Glutamatergic neuron (in vitro differentiated cells): ENCODE measurements at regions not wholly inside any gene's neighbourhood (a gene's known extent, or its start where the extent isn't known, plus 50 kb on each side); places are given as distances from the start of the nearest gene placed in this dataset.

Source experiments
- DNase-seq: peaks from one replicate; pipeline ENCODE4 v3.0.0; 2022
- H3K27ac Mint-ChIP-seq: one replicate; pipeline ENCODE4 v1.8.0; 2020; ENCODE audit warnings: mild to moderate bottlenecking, mixed read lengths, inconsistent platforms; ENCODE audit not compliant: unreplicated experiment
- H3K27me3 Mint-ChIP-seq: one replicate; pipeline ENCODE4 v1.8.0; 2020; ENCODE audit warnings: mild to moderate bottlenecking, moderate library complexity, mixed read lengths, inconsistent platforms; ENCODE audit not compliant: unreplicated experiment
- H3K36me3 Mint-ChIP-seq: one replicate; pipeline ENCODE4 v1.8.0; 2020; ENCODE audit warnings: mild to moderate bottlenecking, mixed read lengths, inconsistent platforms; ENCODE audit not compliant: unreplicated experiment
- H3K4me1 Mint-ChIP-seq: one replicate; pipeline ENCODE4 v1.8.0; 2020; ENCODE audit warnings: mild to moderate bottlenecking, low read depth, mixed read lengths, inconsistent platforms; ENCODE audit not compliant: unreplicated experiment
- H3K4me3 Mint-ChIP-seq: one replicate; pipeline ENCODE4 v1.8.0; 2020; ENCODE audit warnings: mild to moderate bottlenecking, mixed read lengths, inconsistent platforms; ENCODE audit not compliant: unreplicated experiment
- H3K9me3 Mint-ChIP-seq: one replicate; pipeline ENCODE4 v1.8.0; 2020; ENCODE audit warnings: mild to moderate bottlenecking, moderate library complexity, mixed read lengths, inconsistent platforms; ENCODE audit not compliant: unreplicated experiment
- TF ChIP-seq, protein P1 (sequence below): fragments of 200-600 bp; sonication (generic); IDR thresholded peaks from one replicate; pipeline ENCODE4 v1.5.0; 2021; ENCODE audit not compliant: partially characterized antibody, unreplicated experiment

DNA sequence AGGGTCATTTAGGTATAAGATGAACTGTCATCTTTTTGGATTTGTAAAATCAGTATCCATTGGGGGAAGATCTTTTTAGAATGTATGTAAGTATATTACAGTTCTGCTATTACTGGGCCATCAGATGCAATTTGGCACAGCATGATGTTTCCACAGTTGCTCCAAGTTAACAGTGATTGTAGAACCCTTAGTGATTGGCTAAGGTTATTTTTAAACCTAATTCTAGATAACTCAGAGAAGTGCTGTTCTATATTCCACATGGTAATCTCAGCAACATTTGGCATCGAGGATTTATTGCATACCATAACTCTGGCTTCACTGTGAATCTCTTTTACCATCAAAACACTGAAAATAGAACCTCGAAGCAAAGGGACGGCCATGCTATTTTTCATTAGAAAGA lies 215.7 kb upstream of the HAND2 start:
- H3K36me3 Mint-ChIP-seq: no peaks in the 10 kb centered on the region
- no peaks in the 10 kb centered on the region for H3K27me3 Mint-ChIP-seq
- no peaks in the 10 kb centered on the region for H3K4me1 Mint-ChIP-seq
- no peak for DNase-seq
- H3K4me3 Mint-ChIP-seq: no peak overlapping the region
- no peaks in the 10 kb centered on the region for H3K9me3 Mint-ChIP-seq
- no peak overlapping the region for H3K27ac Mint-ChIP-seq
- TF ChIP-seq, protein P1, sequence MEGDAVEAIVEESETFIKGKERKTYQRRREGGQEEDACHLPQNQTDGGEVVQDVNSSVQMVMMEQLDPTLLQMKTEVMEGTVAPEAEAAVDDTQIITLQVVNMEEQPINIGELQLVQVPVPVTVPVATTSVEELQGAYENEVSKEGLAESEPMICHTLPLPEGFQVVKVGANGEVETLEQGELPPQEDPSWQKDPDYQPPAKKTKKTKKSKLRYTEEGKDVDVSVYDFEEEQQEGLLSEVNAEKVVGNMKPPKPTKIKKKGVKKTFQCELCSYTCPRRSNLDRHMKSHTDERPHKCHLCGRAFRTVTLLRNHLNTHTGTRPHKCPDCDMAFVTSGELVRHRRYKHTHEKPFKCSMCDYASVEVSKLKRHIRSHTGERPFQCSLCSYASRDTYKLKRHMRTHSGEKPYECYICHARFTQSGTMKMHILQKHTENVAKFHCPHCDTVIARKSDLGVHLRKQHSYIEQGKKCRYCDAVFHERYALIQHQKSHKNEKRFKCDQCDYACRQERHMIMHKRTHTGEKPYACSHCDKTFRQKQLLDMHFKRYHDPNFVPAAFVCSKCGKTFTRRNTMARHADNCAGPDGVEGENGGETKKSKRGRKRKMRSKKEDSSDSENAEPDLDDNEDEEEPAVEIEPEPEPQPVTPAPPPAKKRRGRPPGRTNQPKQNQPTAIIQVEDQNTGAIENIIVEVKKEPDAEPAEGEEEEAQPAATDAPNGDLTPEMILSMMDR: no peak

- Mint-ChIP-seq H3K36me3 (no peaks in the 10 kb centered on the region), H3K4me3 (no peak overlapping the region), H3K4me1 (no peaks in the 10 kb centered on the region), H3K9me3 (no peaks in the 10 kb centered on the region), H3K27ac (no peak overlapping the region), H3K27me3 (no peaks in the 10 kb centered on the region)
- DNase-seq: no peak
- TF ChIP-seq, protein P1: no peak
Observed at GRCh38 chr4:173736840-173737239, 206.8 kb upstream of the HAND2 start.

GRCh38 chr4:173735585-173735984 lies 205.6 kb upstream of the HAND2 start:
- Mint-ChIP-seq H3K4me1 (no peaks in the 10 kb centered on the region), H3K4me3 (no peak overlapping the region), H3K9me3 (no peaks in the 10 kb centered on the region), H3K36me3 (no peaks in the 10 kb centered on the region), H3K27me3 (no peaks in the 10 kb centered on the region), H3K27ac (no peak overlapping the region)
- TF ChIP-seq, protein P1: no peak
- DNase-seq: no peak

- no peak overlapping the region for H3K27ac Mint-ChIP-seq
- TF ChIP-seq, protein P1: no peak
- no peak overlapping the region for H3K4me3 Mint-ChIP-seq
- H3K9me3 Mint-ChIP-seq: no peaks in the 10 kb centered on the region
- no peaks in the 10 kb centered on the region for H3K4me1 Mint-ChIP-seq
- no peak for DNase-seq
- H3K27me3 Mint-ChIP-seq: no peaks in the 10 kb centered on the region
- no peaks in the 10 kb centered on the region for H3K36me3 Mint-ChIP-seq
Observed at GRCh38 chr4:173735049-173735448, 205.0 kb upstream of the HAND2 start.

DNA sequence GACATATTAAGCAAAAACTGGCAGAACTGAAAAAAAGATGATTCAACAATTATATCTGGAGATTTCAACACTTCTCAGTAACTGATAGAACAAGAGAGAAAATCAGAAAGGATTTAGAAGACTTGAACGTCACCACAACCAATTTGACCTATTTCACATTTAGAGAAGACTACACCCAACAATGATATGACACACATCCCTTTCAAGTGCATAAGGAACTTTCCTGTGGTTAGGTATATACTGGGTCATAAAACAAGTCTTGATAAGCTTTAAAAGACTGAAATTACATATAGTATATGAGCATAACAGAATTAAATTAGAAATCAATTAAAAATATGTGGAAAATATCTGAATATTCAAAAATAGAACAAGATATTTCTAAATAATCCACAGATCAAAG lies 201.2 kb upstream of the HAND2 start:
- TF ChIP-seq, protein P1: no peak
- no peak overlapping the region for H3K27ac Mint-ChIP-seq
- H3K27me3 Mint-ChIP-seq: no peaks in the 10 kb centered on the region
- H3K4me3 Mint-ChIP-seq: no peak overlapping the region
- H3K36me3 Mint-ChIP-seq: peaks cover 6% of the 10 kb centered on the region
- no peak for DNase-seq
- H3K9me3 Mint-ChIP-seq: no peaks in the 10 kb centered on the region
- H3K4me1 Mint-ChIP-seq: no peaks in the 10 kb centered on the region
